ENCODE measurements at regions not wholly inside any gene's neighbourhood (a gene's known extent, or its start where the extent isn't known, plus 50 kb on each side); places are given as distances from the start of the nearest gene placed in this dataset.

- Histone ChIP-seq H3K27me3 (no peaks in the 10 kb centered on the region), H3K9me3 (no peaks in the 10 kb centered on the region), H3K36me3 (no peaks in the 10 kb centered on the region), H3K4me3 (no peak overlapping the region), H3K27ac (no peak overlapping the region), H3K4me1 (no peaks in the 10 kb centered on the region)
- intact Hi-C loops (cut with DNase I), result no loop called here
- TF ChIP-seq POLR2AphosphoS5 (IDR thresholded peaks at IDR 0.05; ENCODE audit: insufficient read depth in 1 of 2, low read depth in 1 of 2) (no peak), POLR2A (IDR thresholded peaks at IDR 0.05) (no peak), CTCF (IDR thresholded peaks at IDR 0.05) (no peak)
- no peak for DNase-seq (ENCODE audit: extremely low spot score in 2 of 2)
Measured at GRCh38 chr5:15023846-15024245, 152.3 kb upstream of the ANKH start.

- no peaks in the 10 kb centered on the region for H3K36me3 ChIP-seq
- DNase-seq (ENCODE audit: extremely low spot score in 2 of 2), result no peak
Measured at GRCh38 chr5:15023266-15023665, 151.7 kb upstream of the ANKH start.

GRCh38 chr5:15021266-15022046 lies 149.9 kb upstream of the ANKH start:
- intact Hi-C loops (cut with DNase I), result no loop called here
- Histone ChIP-seq H3K9me3 (no peaks in the 10 kb centered on the region), H3K4me1 (no peaks in the 10 kb centered on the region), H3K27me3 (no peaks in the 10 kb centered on the region), H3K27ac (no peak overlapping the region), H3K36me3 (no peaks in the 10 kb centered on the region), H3K4me3 (no peak overlapping the region)
- no peak for DNase-seq (ENCODE audit: extremely low spot score in 2 of 2)
- no peak for TF ChIP-seq POLR2A (IDR thresholded peaks at IDR 0.05)
- TF ChIP-seq POLR2AphosphoS5 (IDR thresholded peaks at IDR 0.05; ENCODE audit: insufficient read depth in 1 of 2, low read depth in 1 of 2), result no peak
- no peak for TF ChIP-seq CTCF (IDR thresholded peaks at IDR 0.05)

More at GRCh38 chr5:15023266-15023665, 151.7 kb upstream of the ANKH start:
- H3K27me3 ChIP-seq, result no peaks in the 10 kb centered on the region
- H3K4me3 ChIP-seq, result no peak overlapping the region
- TF ChIP-seq CTCF (IDR thresholded peaks at IDR 0.05), result no peak
- TF ChIP-seq POLR2AphosphoS5 (IDR thresholded peaks at IDR 0.05; ENCODE audit: insufficient read depth in 1 of 2, low read depth in 1 of 2), result no peak
- no peak for TF ChIP-seq POLR2A (IDR thresholded peaks at IDR 0.05)
- H3K27ac ChIP-seq, result no peak overlapping the region
- no peaks in the 10 kb centered on the region for H3K9me3 ChIP-seq
- no peaks in the 10 kb centered on the region for H3K4me1 ChIP-seq
- intact Hi-C loops (cut with DNase I), result no loop called here

- Histone ChIP-seq H3K4me1 (no peaks in the 10 kb centered on the region), H3K27me3 (no peaks in the 10 kb centered on the region), H3K27ac (no peak overlapping the region), H3K4me3 (no peak overlapping the region), H3K36me3 (no peaks in the 10 kb centered on the region), H3K9me3 (no peaks in the 10 kb centered on the region)
- intact Hi-C loops (cut with DNase I), result no loop called here
- DNase-seq (ENCODE audit: extremely low spot score in 2 of 2), result no peak
- no peak for TF ChIP-seq POLR2AphosphoS5 (IDR thresholded peaks at IDR 0.05; ENCODE audit: insufficient read depth in 1 of 2, low read depth in 1 of 2)
- no peak for TF ChIP-seq POLR2A (IDR thresholded peaks at IDR 0.05)
- TF ChIP-seq CTCF (IDR thresholded peaks at IDR 0.05), result no peak
Measured at GRCh38 chr5:15020736-15021135, 149.2 kb upstream of the ANKH start.

- no peak for DNase-seq (ENCODE audit: extremely low spot score in 2 of 2)
- no peak for TF ChIP-seq POLR2A (IDR thresholded peaks at IDR 0.05)
- TF ChIP-seq POLR2AphosphoS5 (IDR thresholded peaks at IDR 0.05; ENCODE audit: insufficient read depth in 1 of 2, low read depth in 1 of 2), result no peak
- no peak for TF ChIP-seq CTCF (IDR thresholded peaks at IDR 0.05)
Measured at GRCh38 chr5:15014809-15015208, 143.2 kb upstream of the ANKH start.

More at GRCh38 chr5:15014809-15015208, 143.2 kb upstream of the ANKH start:
- H3K4me1 ChIP-seq, result peaks cover 3% of the 10 kb centered on the region
- no peaks in the 10 kb centered on the region for H3K9me3 ChIP-seq
- H3K27ac ChIP-seq, result no peak overlapping the region
- no peak overlapping the region for H3K4me3 ChIP-seq
- no peaks in the 10 kb centered on the region for H3K36me3 ChIP-seq
- no peaks in the 10 kb centered on the region for H3K27me3 ChIP-seq
- intact Hi-C loops (cut with DNase I), result no loop called here

All from vagina (tissue), 2 donors.